HG02870 (cell line): ENCODE measurements at regions not wholly inside any gene's neighbourhood (a gene's known extent, or its start where the extent isn't known, plus 50 kb on each side); places are given as distances from the start of the nearest gene placed in this dataset.
A peak's percentile ranks its signal among the peaks of the same experiment; 100 is the strongest.

Source experiments
- ATAC-seq: cut with Tn5 transposase; IDR thresholded peaks from one replicate; pipeline ENCODE4 v1.9.1; 2021; ENCODE audit warnings: mild to moderate bottlenecking, moderate library complexity; ENCODE audit not compliant: unreplicated experiment

DNA sequence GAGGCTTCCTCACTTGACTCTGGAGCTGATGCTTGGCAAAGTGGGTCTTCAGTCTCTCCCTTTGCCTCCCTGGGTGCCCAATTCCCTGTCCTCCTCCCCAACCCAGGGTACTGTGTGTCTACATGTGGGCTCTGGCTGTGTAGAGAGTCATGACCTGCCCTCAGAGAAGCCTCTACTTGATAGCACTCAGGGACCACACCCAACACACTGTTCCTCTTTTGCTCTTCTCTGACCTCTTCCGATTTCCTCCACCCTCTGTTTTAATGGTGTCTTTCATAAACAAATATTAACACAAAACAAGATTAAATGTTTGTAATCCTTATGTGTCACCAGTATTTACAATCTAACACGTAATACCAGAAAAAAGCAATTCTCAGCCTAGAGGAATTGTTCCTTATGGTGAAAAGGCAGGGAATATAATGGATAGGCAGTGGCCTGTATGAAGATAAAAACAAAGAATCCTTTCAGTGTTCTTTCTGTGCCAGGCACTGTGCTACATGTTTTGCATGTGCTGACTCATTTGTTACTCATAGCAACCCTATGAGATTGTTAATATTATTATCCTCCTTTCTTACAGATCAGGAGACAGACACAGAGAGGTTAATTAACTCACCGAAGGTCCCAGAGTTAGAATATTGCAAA is 58.2 kb downstream of the HSD3B1 start:
- ATAC-seq = peak; percentile 60

DNA sequence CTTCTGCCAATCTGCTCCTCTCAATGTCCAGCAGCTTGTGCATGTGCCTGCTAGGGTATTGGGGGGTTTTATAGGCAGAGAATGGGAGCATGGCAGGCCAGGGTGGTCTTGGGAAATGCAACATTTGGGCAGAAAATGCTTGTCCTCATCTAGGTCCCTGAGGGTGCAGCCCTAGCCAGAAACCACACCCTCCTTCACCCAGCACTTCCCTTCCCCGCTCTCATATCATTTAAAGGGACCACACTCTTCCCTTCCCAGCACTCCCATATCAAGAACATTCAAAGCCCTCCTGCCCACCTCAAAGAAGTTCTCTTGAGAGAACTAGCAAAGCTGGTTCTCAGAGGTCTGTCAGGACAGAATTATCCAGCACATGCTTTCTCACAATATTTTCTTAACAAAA is 62.1 kb downstream of the HSD3B1 start:
- ATAC-seq = no peak
